ENCODE measurements at regions not wholly inside any gene's neighbourhood (a gene's known extent, or its start where the extent isn't known, plus 50 kb on each side); places are given as distances from the start of the nearest gene placed in this dataset.

- no peak for TF ChIP-seq CTCF (IDR thresholded peaks at IDR 0.05; ENCODE audit: insufficient read depth, low read depth, low read length)
- TF ChIP-seq EZH2 (IDR thresholded peaks at IDR 0.05; ENCODE audit: insufficient read depth, low read length), result no peak
These were observed 1296.3 kb upstream of the CADM2 start for GRCh38 chr3:83662381-83662960.
